ENCODE measurements at regions not wholly inside any gene's neighbourhood (a gene's known extent, or its start where the extent isn't known, plus 50 kb on each side); places are given as distances from the start of the nearest gene placed in this dataset.
"Not testable (repeated sequence)": the region's sequence is repeated elsewhere in the genome, so short reads cannot be mapped to it uniquely, and the experiment has no call there.

GRCh38 chr7:6958371-6958770, 132.3 kb upstream of the CCZ1B start:
- H3K9me3 ChIP-seq; H3K4me1 ChIP-seq (ENCODE audit: control insufficient read depth in 1 of 2, insufficient read depth in 1 of 2, low read depth in 1 of 2, low read length in 1 of 2); H3K4me3 ChIP-seq (ENCODE audit: low read depth in 1 of 2, low read length in 1 of 2); H3K27ac ChIP-seq; H3K27me3 ChIP-seq; H3K36me3 ChIP-seq: not testable (repeated sequence)

GRCh38 chr7:6959942-6960341, 133.9 kb upstream of the CCZ1B start:
- H3K27ac ChIP-seq; H3K36me3 ChIP-seq; H3K4me3 ChIP-seq (ENCODE audit: low read depth in 1 of 2, low read length in 1 of 2); H3K27me3 ChIP-seq; H3K9me3 ChIP-seq; H3K4me1 ChIP-seq (ENCODE audit: control insufficient read depth in 1 of 2, insufficient read depth in 1 of 2, low read depth in 1 of 2, low read length in 1 of 2): not testable (repeated sequence)

- H3K9me3 ChIP-seq; H3K4me3 ChIP-seq (ENCODE audit: low read depth in 1 of 2, low read length in 1 of 2); H3K36me3 ChIP-seq; H3K27me3 ChIP-seq; H3K4me1 ChIP-seq (ENCODE audit: control insufficient read depth in 1 of 2, insufficient read depth in 1 of 2, low read depth in 1 of 2, low read length in 1 of 2); H3K27ac ChIP-seq: not testable (repeated sequence)
Observed at GRCh38 chr7:6962871-6963270, 136.8 kb upstream of the CCZ1B start.

- H3K4me3 ChIP-seq (ENCODE audit: low read depth in 1 of 2, low read length in 1 of 2) = not testable (repeated sequence)
Observed at GRCh38 chr7:6965051-6965450, 139.0 kb upstream of the CCZ1B start.

GRCh38 chr7:6970180-6970579, 144.1 kb upstream of the CCZ1B start:
- not testable (repeated sequence) for H3K4me3 ChIP-seq (ENCODE audit: low read depth in 1 of 2, low read length in 1 of 2); H3K36me3 ChIP-seq; H3K9me3 ChIP-seq; H3K4me1 ChIP-seq (ENCODE audit: control insufficient read depth in 1 of 2, insufficient read depth in 1 of 2, low read depth in 1 of 2, low read length in 1 of 2); H3K27me3 ChIP-seq; H3K27ac ChIP-seq

More at GRCh38 chr7:6965051-6965450, 139.0 kb upstream of the CCZ1B start:
- not testable (repeated sequence) for H3K27ac ChIP-seq; H3K27me3 ChIP-seq; H3K9me3 ChIP-seq; H3K36me3 ChIP-seq; H3K4me1 ChIP-seq (ENCODE audit: control insufficient read depth in 1 of 2, insufficient read depth in 1 of 2, low read depth in 1 of 2, low read length in 1 of 2)

GRCh38 chr7:6974876-6975275, 148.8 kb upstream of the CCZ1B start:
- not testable (repeated sequence) for H3K27ac ChIP-seq; H3K9me3 ChIP-seq; H3K36me3 ChIP-seq; H3K4me3 ChIP-seq (ENCODE audit: low read depth in 1 of 2, low read length in 1 of 2); H3K27me3 ChIP-seq; H3K4me1 ChIP-seq (ENCODE audit: control insufficient read depth in 1 of 2, insufficient read depth in 1 of 2, low read depth in 1 of 2, low read length in 1 of 2)

GRCh38 chr7:6975346-6975745, 149.3 kb upstream of the CCZ1B start:
- not testable (repeated sequence) for H3K4me1 ChIP-seq (ENCODE audit: control insufficient read depth in 1 of 2, insufficient read depth in 1 of 2, low read depth in 1 of 2, low read length in 1 of 2); H3K36me3 ChIP-seq; H3K27ac ChIP-seq; H3K4me3 ChIP-seq (ENCODE audit: low read depth in 1 of 2, low read length in 1 of 2); H3K27me3 ChIP-seq; H3K9me3 ChIP-seq

GRCh38 chr7:6977368-6977767, 151.3 kb upstream of the CCZ1B start:
- not testable (repeated sequence) for H3K4me3 ChIP-seq (ENCODE audit: low read depth in 1 of 2, low read length in 1 of 2); H3K27me3 ChIP-seq; H3K4me1 ChIP-seq (ENCODE audit: control insufficient read depth in 1 of 2, insufficient read depth in 1 of 2, low read depth in 1 of 2, low read length in 1 of 2); H3K27ac ChIP-seq; H3K36me3 ChIP-seq; H3K9me3 ChIP-seq

GRCh38 chr7:6978326-6978725, 152.3 kb upstream of the CCZ1B start:
- H3K27ac ChIP-seq; H3K4me3 ChIP-seq (ENCODE audit: low read depth in 1 of 2, low read length in 1 of 2); H3K9me3 ChIP-seq; H3K27me3 ChIP-seq; H3K4me1 ChIP-seq (ENCODE audit: control insufficient read depth in 1 of 2, insufficient read depth in 1 of 2, low read depth in 1 of 2, low read length in 1 of 2); H3K36me3 ChIP-seq: not testable (repeated sequence)

- not testable (repeated sequence) for H3K4me3 ChIP-seq (ENCODE audit: low read depth in 1 of 2, low read length in 1 of 2); H3K36me3 ChIP-seq; H3K27me3 ChIP-seq; H3K4me1 ChIP-seq (ENCODE audit: control insufficient read depth in 1 of 2, insufficient read depth in 1 of 2, low read depth in 1 of 2, low read length in 1 of 2); H3K27ac ChIP-seq; H3K9me3 ChIP-seq
Observed at GRCh38 chr7:6979456-6979855, 153.4 kb upstream of the CCZ1B start.

- not testable (repeated sequence) for H3K27ac ChIP-seq; H3K36me3 ChIP-seq; H3K4me3 ChIP-seq (ENCODE audit: low read depth in 1 of 2, low read length in 1 of 2); H3K27me3 ChIP-seq; H3K4me1 ChIP-seq (ENCODE audit: control insufficient read depth in 1 of 2, insufficient read depth in 1 of 2, low read depth in 1 of 2, low read length in 1 of 2); H3K9me3 ChIP-seq
Observed at GRCh38 chr7:6982375-6982774, 156.3 kb upstream of the CCZ1B start.

GRCh38 chr7:6986892-6987291, 160.8 kb upstream of the CCZ1B start:
- not testable (repeated sequence) for H3K27ac ChIP-seq; H3K4me3 ChIP-seq (ENCODE audit: low read depth in 1 of 2, low read length in 1 of 2); H3K4me1 ChIP-seq (ENCODE audit: control insufficient read depth in 1 of 2, insufficient read depth in 1 of 2, low read depth in 1 of 2, low read length in 1 of 2)

GRCh38 chr7:6988608-6989007, 162.5 kb upstream of the CCZ1B start:
- not testable (repeated sequence) for H3K27me3 ChIP-seq; H3K4me1 ChIP-seq (ENCODE audit: control insufficient read depth in 1 of 2, insufficient read depth in 1 of 2, low read depth in 1 of 2, low read length in 1 of 2); H3K27ac ChIP-seq; H3K9me3 ChIP-seq; H3K4me3 ChIP-seq (ENCODE audit: low read depth in 1 of 2, low read length in 1 of 2); H3K36me3 ChIP-seq

More at GRCh38 chr7:6986892-6987291, 160.8 kb upstream of the CCZ1B start:
- H3K27me3 ChIP-seq, H3K9me3 ChIP-seq, H3K36me3 ChIP-seq: not testable (repeated sequence)

GRCh38 chr7:6989968-6990367, 163.9 kb upstream of the CCZ1B start:
- not testable (repeated sequence) for H3K4me3 ChIP-seq (ENCODE audit: low read depth in 1 of 2, low read length in 1 of 2); H3K36me3 ChIP-seq; H3K4me1 ChIP-seq (ENCODE audit: control insufficient read depth in 1 of 2, insufficient read depth in 1 of 2, low read depth in 1 of 2, low read length in 1 of 2); H3K27ac ChIP-seq; H3K27me3 ChIP-seq; H3K9me3 ChIP-seq

All from neutrophil (primary cell).